WERI-Rb-1 (cell line): ENCODE measurements at regions not wholly inside any gene's neighbourhood (a gene's known extent, or its start where the extent isn't known, plus 50 kb on each side); places are given as distances from the start of the nearest gene placed in this dataset.

Source experiments
- DNase-seq: peaks from one replicate; pipeline ENCODE4 v3.0.0-alpha.2; 2020
- H3K27ac ChIP-seq: fragments of 250-450 bp; sonication (Bioruptor Pico); 2 replicates; pipeline ENCODE4 v1.5.1; 2020; ENCODE audit warnings: mild to moderate bottlenecking, moderate library complexity
- H3K27me3 ChIP-seq: fragments of 250-450 bp; sonication (Bioruptor Pico); 2 replicates; pipeline ENCODE4 v1.5.1; 2021; ENCODE audit warnings: mild to moderate bottlenecking, low read depth, moderate library complexity; ENCODE audit not compliant: insufficient read depth, severe bottlenecking
- H3K36me3 ChIP-seq: fragments of 250-450 bp; sonication (Bioruptor Pico); 2 replicates; pipeline ENCODE4 v1.5.1; 2020; ENCODE audit warnings: mild to moderate bottlenecking, moderate library complexity
- H3K4me3 ChIP-seq: 2 replicates; pipeline ENCODE4 v1.5.1; 2011; ENCODE audit warnings: low read depth, mild to moderate bottlenecking, control low read depth, low read length
- H3K9me3 ChIP-seq: fragments of 250-450 bp; sonication (Bioruptor Pico); 2 replicates; pipeline ENCODE4 v1.5.1; 2021; ENCODE audit warnings: mild to moderate bottlenecking, moderate library complexity; ENCODE audit not compliant: severe bottlenecking
- CTCF ChIP-seq: IDR thresholded peaks from 2 replicates; pipeline ENCODE4 v1.5.1; 2011; ENCODE audit warnings: low read depth, mild to moderate bottlenecking, control low read depth, inconsistent platforms, low read length

- no peaks in the 10 kb centered on the region for H3K36me3 ChIP-seq
- no peak overlapping the region for H3K27ac ChIP-seq
- H3K4me3 ChIP-seq, result no peak overlapping the region
- H3K27me3 ChIP-seq, result no peaks in the 10 kb centered on the region
- no peak for DNase-seq
- no peaks in the 10 kb centered on the region for H3K9me3 ChIP-seq
- TF ChIP-seq CTCF, result no peak
Observed at GRCh38 chr5:118098716-118099115, 889.6 kb downstream of the DTWD2 start.

GRCh38 chr5:118095115-118095514, 893.2 kb downstream of the DTWD2 start:
- DNase-seq, result no peak
- Histone ChIP-seq H3K9me3 (no peaks in the 10 kb centered on the region), H3K27me3 (no peaks in the 10 kb centered on the region), H3K4me3 (no peak overlapping the region), H3K36me3 (no peaks in the 10 kb centered on the region), H3K27ac (no peak overlapping the region)
- no peak for TF ChIP-seq CTCF

GRCh38 chr5:118088448-118088847, 899.9 kb downstream of the DTWD2 start:
- Histone ChIP-seq H3K36me3 (no peaks in the 10 kb centered on the region), H3K27me3 (no peaks in the 10 kb centered on the region), H3K4me3 (no peak overlapping the region), H3K27ac (no peak overlapping the region), H3K9me3 (no peaks in the 10 kb centered on the region)
- no peak for TF ChIP-seq CTCF
- DNase-seq, result no peak

- Histone ChIP-seq H3K27me3 (no peaks in the 10 kb centered on the region), H3K27ac (no peak overlapping the region), H3K9me3 (no peaks in the 10 kb centered on the region), H3K36me3 (no peaks in the 10 kb centered on the region), H3K4me3 (no peak overlapping the region)
- TF ChIP-seq CTCF, result no peak
- DNase-seq, result no peak
Observed at GRCh38 chr5:118076490-118076889, 911.9 kb downstream of the DTWD2 start.

GRCh38 chr5:118070041-118070440, 918.3 kb downstream of the DTWD2 start:
- H3K27me3 ChIP-seq, result no peaks in the 10 kb centered on the region
- TF ChIP-seq CTCF, result no peak
- H3K4me3 ChIP-seq, result no peak overlapping the region
- H3K9me3 ChIP-seq, result peaks cover 3% of the 10 kb centered on the region
- no peaks in the 10 kb centered on the region for H3K36me3 ChIP-seq
- peak; percentile 13 for DNase-seq
- H3K27ac ChIP-seq, result no peak overlapping the region

- H3K27me3 ChIP-seq, result no peaks in the 10 kb centered on the region
- no peak overlapping the region for H3K4me3 ChIP-seq
- TF ChIP-seq CTCF, result no peak
- no peak for DNase-seq
- H3K36me3 ChIP-seq, result no peaks in the 10 kb centered on the region
- peaks cover 3% of the 10 kb centered on the region for H3K9me3 ChIP-seq
- no peak overlapping the region for H3K27ac ChIP-seq
Observed at GRCh38 chr5:118069452-118069851, 918.9 kb downstream of the DTWD2 start.
